ENCODE measurements at regions not wholly inside any gene's neighbourhood (a gene's known extent, or its start where the extent isn't known, plus 50 kb on each side); places are given as distances from the start of the nearest gene placed in this dataset.

DNA sequence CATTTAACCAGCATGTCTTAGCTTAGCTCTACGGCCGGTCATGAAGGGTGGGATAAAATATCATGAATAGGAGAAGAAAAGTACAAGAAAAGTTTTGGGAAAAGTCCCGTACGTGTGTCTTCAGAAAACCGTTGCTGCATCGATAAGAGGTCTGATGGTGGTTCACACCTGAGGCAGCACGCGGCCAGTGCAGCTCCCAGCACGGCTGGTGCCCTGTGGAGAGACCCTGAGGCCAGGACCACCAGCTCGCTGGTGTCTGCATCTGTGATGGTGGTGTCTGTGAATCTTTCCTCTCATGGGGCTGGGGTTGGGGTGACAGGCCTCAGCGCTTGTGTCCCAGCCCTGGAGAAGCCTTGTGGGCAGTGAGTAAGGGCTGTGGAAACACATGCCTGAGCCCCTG is 148.9 kb upstream of the IRX4 start:
- Histone ChIP-seq H3K79me1 (ENCODE audit: low read depth, low read length) (no peaks in the 10 kb centered on the region), H3K36me3 (ENCODE audit: control insufficient read depth in 2 of 4, insufficient read depth in 4 of 4, low read length in 3 of 4) (no peaks in the 10 kb centered on the region), H3K18ac (ENCODE audit: extremely low read depth, low read length) (no peak overlapping the region), H3K4me2 (ENCODE audit: insufficient read depth in 1 of 2, low read depth in 2 of 2, low read length in 2 of 2) (no peak overlapping the region), H3K14ac (ENCODE audit: insufficient read length) (no peak overlapping the region), H3K56ac (replicated peaks; ENCODE audit: insufficient read length, low read depth, low read length) (no peak overlapping the region), H3K79me2 (ENCODE audit: control insufficient read depth in 1 of 2, insufficient read depth in 2 of 2, low read length in 2 of 2) (no peaks in the 10 kb centered on the region), H2BK120ac (replicated peaks; ENCODE audit: low read depth, low read length) (no peak overlapping the region), H3K27ac (ENCODE audit: low read depth, low read length) (no peak overlapping the region), H3K9ac (replicated peaks in 1 of 4; ENCODE audit: extremely low read depth in 1 of 4, low read depth in 3 of 4, low read length in 3 of 4) (no peak overlapping the region), H2AFZ (ENCODE audit: low read length) (no peak overlapping the region), H3K23ac (ENCODE audit: insufficient read length) (no peak overlapping the region), H4K8ac (ENCODE audit: extremely low read depth, insufficient read depth, low read length) (no peak overlapping the region), H4K5ac (ENCODE audit: insufficient read length, low read depth, low read length) (no peak overlapping the region), H2BK20ac (ENCODE audit: low read length) (no peak overlapping the region), H4K91ac (replicated peaks; ENCODE audit: insufficient read length, low read length) (no peak overlapping the region), H2BK12ac (ENCODE audit: low read depth, low read length) (no peak overlapping the region), H3K27me3 (replicated peaks in 1 of 4; ENCODE audit: control insufficient read depth in 3 of 4, extremely low read depth in 1 of 4, insufficient read depth in 3 of 4, low read length in 3 of 4) (peaks cover 0 to 5% (median 3%) of the 10 kb centered on the region in 4 experiments; a peak in 2 of 7 replicates), H2BK15ac (ENCODE audit: low read length) (no peak overlapping the region), H3K4me3 (ENCODE audit: extremely low read depth in 1 of 4, insufficient read depth in 2 of 4, low read depth in 3 of 4, low read length in 4 of 4) (no peak overlapping the region), H2AK5ac (ENCODE audit: low read depth, low read length) (no peak overlapping the region), H4K20me1 (replicated peaks in 1 of 2; ENCODE audit: control insufficient read depth in 1 of 2, insufficient read depth in 2 of 2, low read length in 2 of 2) (no peaks in the 10 kb centered on the region), H2BK5ac (ENCODE audit: low read depth, low read length) (no peak overlapping the region), H3K9me3 (ENCODE audit: insufficient read depth in 2 of 2, low read depth in 1 of 2, low read length in 1 of 2) (no peaks in the 10 kb centered on the region), H3K4ac (replicated peaks; ENCODE audit: insufficient read length, low read depth, low read length) (no peak overlapping the region), H3K4me1 (replicated peaks in 1 of 4; ENCODE audit: control insufficient read depth in 3 of 4, insufficient read depth in 4 of 4, low read length in 3 of 4) (peaks cover 0 to 4% (median 0%) of the 10 kb centered on the region in 4 experiments; a peak in 1 of 7 replicates), H3K23me2 (ENCODE audit: low read depth, low read length) (no peaks in the 10 kb centered on the region)
- 85% methylated on average over 11 of the region's 11 CpGs; no CpG with 5 or more reads in 1 of the 2 experiments for WGBS, 2 experiments (ENCODE audit: extremely low coverage in 1 of 2, insufficient coverage in 1 of 2, insufficient read length in 1 of 2, insufficient replicate concordance in 2 of 2, low coverage in 1 of 2, low lambda C conversion rate in 2 of 2, missing lambda C conversion rate in 1 of 2)
- FAIRE-seq (no peak), DNase-seq (ENCODE audit: low read depth in 1 of 2, low spot score in 2 of 2) (peak in 1 of 2 experiments; percentile 24)
- TF ChIP-seq, protein P1, sequence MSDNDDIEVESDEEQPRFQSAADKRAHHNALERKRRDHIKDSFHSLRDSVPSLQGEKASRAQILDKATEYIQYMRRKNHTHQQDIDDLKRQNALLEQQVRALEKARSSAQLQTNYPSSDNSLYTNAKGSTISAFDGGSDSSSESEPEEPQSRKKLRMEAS (IDR thresholded peaks at IDR 0.05): 0 out of 2 replicates have a peak, but pooled peaks have one; percentile 12
- TF ChIP-seq JUND (IDR thresholded peaks at IDR 0.05; ENCODE audit: low read length): no peak
- POLR2A ChIA-PET (ENCODE audit: partially characterized antibody): no interaction called here
- CTCF ChIA-PET (ENCODE audit: partially characterized antibody): no interaction called here

Measured in H1 (cell line).